Loucy (cell line): ENCODE measurements at regions not wholly inside any gene's neighbourhood (a gene's known extent, or its start where the extent isn't known, plus 50 kb on each side); places are given as distances from the start of the nearest gene placed in this dataset.

Source experiments
- H2AFZ ChIP-seq: fragments of 200-600 bp; sonication (generic); 2 replicates; pipeline ENCODE4 v1.6.0; 2016; ENCODE audit warnings: antibody characterized with exemption, mild to moderate bottlenecking, low read length, moderate library complexity
- H3F3A ChIP-seq: fragments of 200-600 bp; 2 replicates; pipeline ENCODE4 v1.6.0; 2016; ENCODE audit warnings: antibody characterized with exemption, low read depth, mild to moderate bottlenecking
- H3K27me3 ChIP-seq: fragments of 200-600 bp; sonication (generic); 2 replicates; pipeline ENCODE4 v1.6.1; 2014; ENCODE audit warnings: low read length, mild to moderate bottlenecking; ENCODE audit not compliant: insufficient read depth, poor library complexity, severe bottlenecking
- H3K36me3 ChIP-seq: fragments of 200-600 bp; sonication (generic); 2 replicates; pipeline ENCODE4 v1.6.1; 2016; ENCODE audit warnings: low read length; ENCODE audit not compliant: insufficient read depth
- H3K4me1 ChIP-seq: fragments of 200-600 bp; sonication (generic); 2 replicates; pipeline ENCODE4 v1.5.1; 2014; ENCODE audit warnings: low read length, mild to moderate bottlenecking; ENCODE audit not compliant: insufficient read depth, poor library complexity, severe bottlenecking
- H3K4me2 ChIP-seq: fragments of 200-600 bp; sonication (generic); 2 replicates; pipeline ENCODE4 v1.6.0; 2014; ENCODE audit warnings: antibody characterized with exemption, low read length, low read depth, mild to moderate bottlenecking; ENCODE audit not compliant: poor library complexity, severe bottlenecking
- H3K4me3 ChIP-seq: fragments of 200-600 bp; sonication (generic); 2 replicates; pipeline ENCODE4 v1.5.1; 2014; ENCODE audit warnings: low read length, mild to moderate bottlenecking, mixed read lengths; ENCODE audit not compliant: poor library complexity, severe bottlenecking
- H3K79me2 ChIP-seq: fragments of 200-600 bp; sonication (generic); 2 replicates; pipeline ENCODE4 v1.6.1; 2014; ENCODE audit warnings: low read length; ENCODE audit not compliant: insufficient read depth
- H3K9ac ChIP-seq: fragments of 200-600 bp; sonication (generic); 2 replicates; pipeline ENCODE4 v1.6.0; 2014; ENCODE audit warnings: mild to moderate bottlenecking, low read depth, low read length, moderate library complexity; ENCODE audit not compliant: poor library complexity, severe bottlenecking
- H3K9me2 ChIP-seq: fragments of 200-600 bp; sonication (generic); replicated peaks from 2 replicates; pipeline ENCODE4 v1.6.1; 2016; ENCODE audit warnings: low read depth, low read length, mixed read lengths
- H3K9me3 ChIP-seq: fragments of 200-600 bp; sonication (generic); 2 replicates; pipeline ENCODE4 v1.6.1; 2014; ENCODE audit warnings: mild to moderate bottlenecking, antibody characterized with exemption, low read length, low read depth; ENCODE audit not compliant: insufficient read depth
- H4K20me1 ChIP-seq: fragments of 200-600 bp; sonication (generic); 2 replicates; pipeline ENCODE4 v1.6.0; 2014; ENCODE audit warnings: antibody characterized with exemption, low read length, mild to moderate bottlenecking; ENCODE audit not compliant: insufficient read depth, poor library complexity, severe bottlenecking
- EZH2phosphoT487 ChIP-seq: fragments of 200-600 bp; IDR thresholded peaks from 2 replicates; pipeline ENCODE4 v1.6.1; 2018; ENCODE audit warnings: antibody characterized with exemption, mild to moderate bottlenecking, moderate library complexity, borderline replicate concordance
- TF ChIP-seq, protein P1 (sequence below): fragments of 200-600 bp; sonication (generic); conservative IDR thresholded peaks from 2 replicates; pipeline ENCODE4 v1.5.1; 2014; ENCODE audit warnings: mild to moderate bottlenecking, antibody characterized with exemption, low read length

DNA sequence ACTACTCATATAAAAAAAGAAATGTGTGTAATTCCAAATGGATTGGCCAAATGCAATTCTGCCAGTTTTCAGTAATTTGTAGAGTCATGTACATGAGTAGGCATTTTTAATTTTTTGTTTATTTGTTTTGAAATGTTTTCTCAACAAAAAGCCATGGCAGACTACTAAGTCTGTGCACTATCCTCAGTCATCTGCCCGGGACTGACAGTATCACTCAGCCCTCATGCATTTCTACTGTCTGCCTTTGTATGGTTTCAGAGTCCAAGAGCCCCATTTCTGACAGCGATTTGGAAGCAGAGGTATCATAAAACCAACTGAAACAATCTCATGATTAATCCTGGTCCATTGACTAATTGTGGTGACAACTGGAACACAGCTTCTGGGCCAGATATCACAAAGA is 109.9 kb upstream of the NYAP2 start:
- TF ChIP-seq EZH2phosphoT487: no peak
- TF ChIP-seq, protein P1, sequence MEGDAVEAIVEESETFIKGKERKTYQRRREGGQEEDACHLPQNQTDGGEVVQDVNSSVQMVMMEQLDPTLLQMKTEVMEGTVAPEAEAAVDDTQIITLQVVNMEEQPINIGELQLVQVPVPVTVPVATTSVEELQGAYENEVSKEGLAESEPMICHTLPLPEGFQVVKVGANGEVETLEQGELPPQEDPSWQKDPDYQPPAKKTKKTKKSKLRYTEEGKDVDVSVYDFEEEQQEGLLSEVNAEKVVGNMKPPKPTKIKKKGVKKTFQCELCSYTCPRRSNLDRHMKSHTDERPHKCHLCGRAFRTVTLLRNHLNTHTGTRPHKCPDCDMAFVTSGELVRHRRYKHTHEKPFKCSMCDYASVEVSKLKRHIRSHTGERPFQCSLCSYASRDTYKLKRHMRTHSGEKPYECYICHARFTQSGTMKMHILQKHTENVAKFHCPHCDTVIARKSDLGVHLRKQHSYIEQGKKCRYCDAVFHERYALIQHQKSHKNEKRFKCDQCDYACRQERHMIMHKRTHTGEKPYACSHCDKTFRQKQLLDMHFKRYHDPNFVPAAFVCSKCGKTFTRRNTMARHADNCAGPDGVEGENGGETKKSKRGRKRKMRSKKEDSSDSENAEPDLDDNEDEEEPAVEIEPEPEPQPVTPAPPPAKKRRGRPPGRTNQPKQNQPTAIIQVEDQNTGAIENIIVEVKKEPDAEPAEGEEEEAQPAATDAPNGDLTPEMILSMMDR: no peak
- Histone ChIP-seq H3K9ac (no peak overlapping the region), H3K36me3 (no peaks in the 10 kb centered on the region), H3F3A (no peaks in the 10 kb centered on the region), H3K9me2 (no peaks in the 10 kb centered on the region), H3K9me3 (no peaks in the 10 kb centered on the region), H3K4me1 (no peaks in the 10 kb centered on the region), H3K27me3 (no peaks in the 10 kb centered on the region), H4K20me1 (no peaks in the 10 kb centered on the region), H3K4me3 (no peak overlapping the region), H2AFZ (no peak overlapping the region), H3K4me2 (no peak overlapping the region), H3K79me2 (no peaks in the 10 kb centered on the region)

DNA sequence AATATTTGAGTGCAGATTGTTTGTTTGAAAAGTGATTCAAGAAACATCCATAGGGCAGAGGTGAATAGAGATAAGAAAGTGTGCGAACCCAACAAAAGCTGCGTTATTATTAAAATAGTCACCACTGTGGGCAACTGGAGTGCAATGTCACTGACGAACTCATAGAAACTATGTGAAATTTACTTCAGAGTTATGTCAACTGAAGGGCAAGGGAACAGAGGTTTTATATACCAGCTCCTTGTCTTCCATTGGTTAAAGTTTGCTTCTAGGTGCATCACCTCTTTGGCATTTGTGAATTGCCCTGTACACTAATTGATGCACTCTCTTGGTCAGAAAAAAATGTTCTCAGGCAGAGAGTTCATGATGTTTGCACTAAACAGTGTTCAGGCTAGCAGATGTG is 110.5 kb upstream of the NYAP2 start:
- Histone ChIP-seq H3K79me2 (no peaks in the 10 kb centered on the region), H3K9ac (no peak overlapping the region), H3K4me3 (no peak overlapping the region), H3F3A (no peaks in the 10 kb centered on the region), H3K9me3 (no peaks in the 10 kb centered on the region), H2AFZ (no peak overlapping the region), H3K36me3 (no peaks in the 10 kb centered on the region), H3K4me1 (no peaks in the 10 kb centered on the region), H4K20me1 (no peaks in the 10 kb centered on the region), H3K4me2 (no peak overlapping the region), H3K9me2 (no peaks in the 10 kb centered on the region), H3K27me3 (no peaks in the 10 kb centered on the region)
- TF ChIP-seq, protein P1: no peak
- no peak for TF ChIP-seq EZH2phosphoT487

DNA sequence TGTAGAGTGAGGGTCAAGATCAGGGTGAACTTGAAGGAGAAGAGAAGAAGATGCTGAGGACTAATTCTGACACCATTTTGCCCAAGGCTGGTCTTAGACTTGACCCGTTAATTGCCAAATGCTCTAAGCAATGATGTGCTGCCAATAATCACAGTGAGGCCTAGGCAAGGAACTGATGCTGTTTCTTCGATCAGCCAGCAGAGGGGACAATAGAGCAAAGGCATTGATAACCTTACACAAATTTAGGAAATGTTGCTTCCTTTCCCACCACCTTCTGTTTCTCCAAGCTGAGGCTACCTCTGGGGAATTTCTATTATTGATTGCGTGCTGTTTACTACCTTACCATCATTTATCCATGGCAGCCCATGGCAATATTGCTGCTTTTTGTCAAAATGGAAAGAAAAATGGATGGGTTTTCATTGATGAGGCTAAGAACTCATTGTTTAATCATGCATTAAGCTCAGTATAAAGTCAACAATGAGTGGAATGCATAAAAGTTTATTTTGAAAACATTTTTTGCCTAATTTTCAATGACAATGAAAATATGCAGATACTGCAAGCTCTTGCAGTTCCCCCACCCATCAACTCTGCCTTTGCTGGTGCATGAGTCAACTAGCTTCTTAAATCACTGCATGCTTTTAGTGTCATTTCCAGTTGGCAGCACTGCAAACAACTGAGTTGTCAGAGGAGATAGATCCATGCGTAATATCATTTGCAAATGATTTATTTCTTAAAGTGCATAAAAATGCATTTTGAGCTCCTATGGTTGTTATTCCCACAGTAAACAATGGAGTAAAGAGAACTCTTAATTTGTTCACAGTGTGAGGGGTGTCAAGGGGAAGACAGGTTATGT is 116.4 kb upstream of the NYAP2 start:
- H3K9me2 ChIP-seq: no peaks in the 10 kb centered on the region
- no peaks in the 10 kb centered on the region for H3K36me3 ChIP-seq
- H3F3A ChIP-seq: no peaks in the 10 kb centered on the region
- H3K4me1 ChIP-seq: no peaks in the 10 kb centered on the region
- H3K9ac ChIP-seq: no peak overlapping the region
- H3K27me3 ChIP-seq: no peaks in the 10 kb centered on the region
- H3K9me3 ChIP-seq: no peaks in the 10 kb centered on the region
- no peaks in the 10 kb centered on the region for H3K79me2 ChIP-seq
- H2AFZ ChIP-seq: no peak overlapping the region
- H3K4me2 ChIP-seq: no peak overlapping the region
- H4K20me1 ChIP-seq: no peaks in the 10 kb centered on the region
- TF ChIP-seq, protein P1: peak; percentile 84
- TF ChIP-seq EZH2phosphoT487: no peak
- no peak overlapping the region for H3K4me3 ChIP-seq
